Vagina (tissue), 2 donors: ENCODE measurements at regions not wholly inside any gene's neighbourhood (a gene's known extent, or its start where the extent isn't known, plus 50 kb on each side); places are given as distances from the start of the nearest gene placed in this dataset.
"Not testable (repeated sequence)": the region's sequence is repeated elsewhere in the genome, so short reads cannot be mapped to it uniquely, and the experiment has no call there.

Experiments
- DNase-seq, 2 donors: peaks; one replicate each; pipeline ENCODE4 v3.0.0-alpha.2; 2017; ENCODE audit errors: extremely low spot score in 2 of 2
- H3K27ac ChIP-seq: fragments of 200-600 bp; sonication (generic); one replicate; pipeline ENCODE4 v1.5.1; 2019
- H3K27me3 ChIP-seq: fragments of 200-600 bp; sonication (generic); one replicate; pipeline ENCODE4 v1.5.1; 2019
- H3K36me3 ChIP-seq, 2 donors: fragments of 200-600 bp; sonication (generic); one replicate each; pipeline ENCODE4 v1.5.1; 2017 to 2019
- H3K4me1 ChIP-seq: fragments of 200-600 bp; sonication (generic); one replicate; pipeline ENCODE4 v1.5.1; 2019
- H3K4me3 ChIP-seq, 2 donors: fragments of 200-600 bp; sonication (generic); 1 replicate in 1 of 2; 2 replicates in 1 of 2; pipeline ENCODE4 v1.5.1; 2016 to 2019
- H3K9me3 ChIP-seq: fragments of 200-600 bp; sonication (generic); one replicate; pipeline ENCODE4 v1.5.1; 2019
- CTCF ChIP-seq, 3 experiments: fragments of 450-650 bp in 2 of 3; fragments of 200-600 bp in 1 of 3; sonication (generic) in 1 of 3; IDR thresholded peaks; one replicate each; pipeline ENCODE4 v1.5.1; 2017 to 2019; ENCODE audit warnings: antibody characterized with exemption in 3 of 3, mild to moderate bottlenecking in 2 of 3, moderate library complexity in 2 of 3
- POLR2A ChIP-seq, 2 donors: fragments of 450-650 bp; IDR thresholded peaks; one replicate each; pipeline ENCODE4 v1.6.1; 2017; ENCODE audit warnings: antibody characterized with exemption in 2 of 2, mild to moderate bottlenecking in 2 of 2, moderate library complexity in 2 of 2
- POLR2AphosphoS5 ChIP-seq, 2 donors: sonication (generic); formaldehyde crosslinking; IDR thresholded peaks; one replicate each; pipeline ENCODE4 v1.9.0; 2017; ENCODE audit warnings: antibody characterized with exemption in 2 of 2, mild to moderate bottlenecking in 2 of 2, low read depth in 1 of 2; ENCODE audit not compliant: insufficient read depth in 1 of 2
- intact Hi-C: fragments of 100-400 bp; cut with DNase I; formaldehyde crosslinking; loops from one replicate; pipeline ENCODE4 v1.15.1; 2023

GRCh38 chr1:195731385-195731784, 876.9 kb downstream of the KCNT2 start:
- H3K27me3 ChIP-seq: no peaks in the 10 kb centered on the region
- no peak for DNase-seq
- H3K4me3 ChIP-seq: no peak overlapping the region
- TF ChIP-seq POLR2A (IDR thresholded peaks at IDR 0.05): no peak
- TF ChIP-seq CTCF (IDR thresholded peaks at IDR 0.05): no peak
- TF ChIP-seq POLR2AphosphoS5 (IDR thresholded peaks at IDR 0.05; ENCODE audit: insufficient read depth in 1 of 2, low read depth in 1 of 2): no peak
- no peaks in the 10 kb centered on the region for H3K9me3 ChIP-seq
- H3K36me3 ChIP-seq: no peaks in the 10 kb centered on the region
- H3K4me1 ChIP-seq: no peaks in the 10 kb centered on the region
- H3K27ac ChIP-seq: no peak overlapping the region
- intact Hi-C loops: no loop called here

GRCh38 chr1:195723796-195724194, 884.4 kb downstream of the KCNT2 start:
- DNase-seq: no peak
- Histone ChIP-seq H3K4me1 (no peaks in the 10 kb centered on the region), H3K27me3 (no peaks in the 10 kb centered on the region), H3K27ac (no peak overlapping the region), H3K9me3 (no peaks in the 10 kb centered on the region), H3K4me3 (no peak overlapping the region), H3K36me3 (no peaks in the 10 kb centered on the region)
- TF ChIP-seq CTCF (IDR thresholded peaks at IDR 0.05) (no peak), POLR2A (IDR thresholded peaks at IDR 0.05) (no peak), POLR2AphosphoS5 (IDR thresholded peaks at IDR 0.05; ENCODE audit: insufficient read depth in 1 of 2, low read depth in 1 of 2) (no peak)
- intact Hi-C loops: no loop called here

GRCh38 chr1:195722852-195723795, 885.1 kb downstream of the KCNT2 start:
- H3K9me3 ChIP-seq, H3K27me3 ChIP-seq, H3K4me1 ChIP-seq, H3K4me3 ChIP-seq, H3K27ac ChIP-seq, H3K36me3 ChIP-seq, intact Hi-C loops, DNase-seq: not testable (repeated sequence)

- H3K27ac ChIP-seq, H3K9me3 ChIP-seq, intact Hi-C loops, H3K4me1 ChIP-seq, H3K27me3 ChIP-seq, H3K36me3 ChIP-seq, DNase-seq: not testable (repeated sequence)
- peak overlapping the region in 1 of 2 donors; percentile 9 for H3K4me3 ChIP-seq
These were observed 886.1 kb downstream of the KCNT2 start for GRCh38 chr1:195722146-195722545.

- no peaks in the 10 kb centered on the region for H3K27me3 ChIP-seq
- DNase-seq: no peak
- TF ChIP-seq CTCF (IDR thresholded peaks at IDR 0.05) (no peak), POLR2AphosphoS5 (IDR thresholded peaks at IDR 0.05; ENCODE audit: insufficient read depth in 1 of 2, low read depth in 1 of 2) (no peak), POLR2A (IDR thresholded peaks at IDR 0.05) (no peak)
- intact Hi-C loops: no loop called here
- no peaks in the 10 kb centered on the region for H3K9me3 ChIP-seq
- no peaks in the 10 kb centered on the region for H3K36me3 ChIP-seq
- no peak overlapping the region for H3K27ac ChIP-seq
- H3K4me1 ChIP-seq: no peaks in the 10 kb centered on the region
- H3K4me3 ChIP-seq: peak overlapping the region in 1 of 2 donors; percentile 9
These were observed 886.8 kb downstream of the KCNT2 start for GRCh38 chr1:195721210-195721971.

- Histone ChIP-seq H3K27ac (no peak overlapping the region), H3K9me3 (no peaks in the 10 kb centered on the region), H3K4me3 (no peak overlapping the region), H3K36me3 (no peaks in the 10 kb centered on the region), H3K27me3 (no peaks in the 10 kb centered on the region), H3K4me1 (no peaks in the 10 kb centered on the region)
- DNase-seq: no peak
- intact Hi-C loops: no loop called here
- TF ChIP-seq CTCF (IDR thresholded peaks at IDR 0.05) (no peak), POLR2A (IDR thresholded peaks at IDR 0.05) (no peak), POLR2AphosphoS5 (IDR thresholded peaks at IDR 0.05; ENCODE audit: insufficient read depth in 1 of 2, low read depth in 1 of 2) (no peak)
These were observed 890.6 kb downstream of the KCNT2 start for GRCh38 chr1:195717651-195718050.
